Upper lobe of right lung (tissue), 1 donor: ENCODE measurements at regions not wholly inside any gene's neighbourhood (a gene's known extent, or its start where the extent isn't known, plus 50 kb on each side); places are given as distances from the start of the nearest gene placed in this dataset.

Experiments
- ATAC-seq: fragments of 200-7000 bp; cut with Tn5 transposase; one replicate; pipeline ENCODE4 v1.9.1; 2020; ENCODE audit warnings: mild to moderate bottlenecking, moderate library complexity
- DNase-seq: peaks from one replicate; pipeline ENCODE4 v3.0.0-alpha.2; 2020
- H3K27ac ChIP-seq: fragments of 200-600 bp; one replicate; pipeline ENCODE4 v1.8.0; 2022
- H3K27me3 ChIP-seq: fragments of 200-600 bp; one replicate; pipeline ENCODE4 v1.8.0; 2022; ENCODE audit warnings: mild to moderate bottlenecking
- H3K36me3 ChIP-seq: fragments of 200-600 bp; one replicate; pipeline ENCODE4 v1.8.0; 2022
- H3K4me1 ChIP-seq: fragments of 200-600 bp; one replicate; pipeline ENCODE4 v1.8.0; 2022
- H3K4me3 ChIP-seq: fragments of 200-600 bp; one replicate; pipeline ENCODE4 v1.8.0; 2022; ENCODE audit warnings: mild to moderate bottlenecking
- H3K9me3 ChIP-seq: fragments of 200-600 bp; one replicate; pipeline ENCODE4 v1.8.0; 2022
- intact Hi-C: fragments of 100-400 bp; cut with DNase I; formaldehyde crosslinking; loops from one replicate; pipeline ENCODE4 v1.11.0; 2022
- TF ChIP-seq, protein P1 (sequence below): fragments of 200-600 bp; IDR thresholded peaks from one replicate; pipeline ENCODE4 v1.8.0; 2022; ENCODE audit warnings: antibody characterized with exemption
- donor health status: DM: no; HTN: yes; CAD: no; lungs with severe emphysema.

DNA sequence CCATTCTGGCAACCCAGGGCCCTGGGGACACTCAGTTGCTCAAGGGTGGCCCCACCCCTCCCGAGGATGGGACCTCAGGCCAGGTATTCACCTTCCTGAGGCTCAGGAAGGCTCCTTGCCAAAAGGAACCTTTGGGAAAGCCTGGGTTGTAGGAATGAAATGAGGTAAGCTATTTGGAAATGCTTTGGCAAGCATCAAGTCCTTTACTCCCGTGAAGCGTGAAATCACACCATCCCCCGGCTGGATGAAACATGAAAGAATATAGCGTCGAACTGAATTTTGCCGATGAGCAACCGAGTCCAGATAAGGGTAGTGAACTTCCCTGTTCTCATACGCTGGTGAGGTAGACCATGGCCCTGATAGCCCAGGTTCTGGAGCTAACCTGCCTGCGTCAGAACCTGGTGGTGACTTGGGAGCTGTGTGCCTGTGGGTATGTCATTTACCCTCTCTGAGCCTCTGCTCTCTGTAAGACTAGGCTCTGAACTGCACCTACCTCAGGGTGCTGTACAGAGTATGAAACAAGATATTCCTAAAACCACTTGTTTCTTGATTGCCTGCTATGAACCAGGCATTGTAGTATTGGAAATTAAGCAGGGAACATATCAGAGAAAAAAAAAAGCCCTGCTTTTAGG is 105.3 kb upstream of the BOD1 start:
- peak; percentile 62 for ATAC-seq
- DNase-seq: no peak
- H3K9me3 ChIP-seq: no peaks in the 10 kb centered on the region

DNA sequence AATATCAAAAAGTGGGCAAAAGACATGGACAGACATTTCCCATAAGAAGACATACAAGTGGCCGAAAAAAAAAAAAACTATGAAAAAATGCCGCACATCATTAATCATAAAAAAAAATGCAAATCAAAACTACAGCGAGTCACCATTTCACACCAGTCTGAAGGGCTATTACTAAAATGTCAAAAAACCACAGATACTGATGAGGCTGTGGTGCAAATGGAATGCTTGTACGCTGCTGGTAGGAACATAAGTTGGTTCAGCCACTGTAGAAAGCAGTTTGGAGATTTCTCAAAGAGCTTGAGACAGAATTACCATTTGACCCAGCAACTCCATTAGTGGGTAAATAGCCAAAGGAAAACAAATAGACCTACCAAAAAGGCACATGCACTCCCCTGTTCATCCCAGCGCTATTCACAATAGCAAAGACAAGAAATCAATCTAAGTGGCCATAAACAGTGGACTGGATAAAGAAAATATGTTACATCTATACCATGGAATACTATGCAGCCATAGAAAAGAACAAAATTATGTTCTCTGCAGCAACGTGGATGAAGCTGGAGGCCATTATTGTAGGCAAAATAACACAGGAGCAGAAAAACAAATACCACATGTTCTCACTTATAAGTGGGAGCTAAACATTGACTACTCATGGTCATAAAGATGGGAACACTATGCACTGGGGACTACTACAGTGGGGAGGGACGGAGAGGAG is 110.6 kb upstream of the BOD1 start:
- TF ChIP-seq, protein P1, sequence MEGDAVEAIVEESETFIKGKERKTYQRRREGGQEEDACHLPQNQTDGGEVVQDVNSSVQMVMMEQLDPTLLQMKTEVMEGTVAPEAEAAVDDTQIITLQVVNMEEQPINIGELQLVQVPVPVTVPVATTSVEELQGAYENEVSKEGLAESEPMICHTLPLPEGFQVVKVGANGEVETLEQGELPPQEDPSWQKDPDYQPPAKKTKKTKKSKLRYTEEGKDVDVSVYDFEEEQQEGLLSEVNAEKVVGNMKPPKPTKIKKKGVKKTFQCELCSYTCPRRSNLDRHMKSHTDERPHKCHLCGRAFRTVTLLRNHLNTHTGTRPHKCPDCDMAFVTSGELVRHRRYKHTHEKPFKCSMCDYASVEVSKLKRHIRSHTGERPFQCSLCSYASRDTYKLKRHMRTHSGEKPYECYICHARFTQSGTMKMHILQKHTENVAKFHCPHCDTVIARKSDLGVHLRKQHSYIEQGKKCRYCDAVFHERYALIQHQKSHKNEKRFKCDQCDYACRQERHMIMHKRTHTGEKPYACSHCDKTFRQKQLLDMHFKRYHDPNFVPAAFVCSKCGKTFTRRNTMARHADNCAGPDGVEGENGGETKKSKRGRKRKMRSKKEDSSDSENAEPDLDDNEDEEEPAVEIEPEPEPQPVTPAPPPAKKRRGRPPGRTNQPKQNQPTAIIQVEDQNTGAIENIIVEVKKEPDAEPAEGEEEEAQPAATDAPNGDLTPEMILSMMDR: no peak
- intact Hi-C loops: no loop called here

More for the DNA sequence above, 105.3 kb upstream of the BOD1 start:
- no peaks in the 10 kb centered on the region for H3K36me3 ChIP-seq
- intact Hi-C loops: no loop called here
- no peaks in the 10 kb centered on the region for H3K4me1 ChIP-seq
- H3K27me3 ChIP-seq: no peaks in the 10 kb centered on the region
- TF ChIP-seq, protein P1: no peak
- no peak overlapping the region for H3K4me3 ChIP-seq
- no peak overlapping the region for H3K27ac ChIP-seq

DNA sequence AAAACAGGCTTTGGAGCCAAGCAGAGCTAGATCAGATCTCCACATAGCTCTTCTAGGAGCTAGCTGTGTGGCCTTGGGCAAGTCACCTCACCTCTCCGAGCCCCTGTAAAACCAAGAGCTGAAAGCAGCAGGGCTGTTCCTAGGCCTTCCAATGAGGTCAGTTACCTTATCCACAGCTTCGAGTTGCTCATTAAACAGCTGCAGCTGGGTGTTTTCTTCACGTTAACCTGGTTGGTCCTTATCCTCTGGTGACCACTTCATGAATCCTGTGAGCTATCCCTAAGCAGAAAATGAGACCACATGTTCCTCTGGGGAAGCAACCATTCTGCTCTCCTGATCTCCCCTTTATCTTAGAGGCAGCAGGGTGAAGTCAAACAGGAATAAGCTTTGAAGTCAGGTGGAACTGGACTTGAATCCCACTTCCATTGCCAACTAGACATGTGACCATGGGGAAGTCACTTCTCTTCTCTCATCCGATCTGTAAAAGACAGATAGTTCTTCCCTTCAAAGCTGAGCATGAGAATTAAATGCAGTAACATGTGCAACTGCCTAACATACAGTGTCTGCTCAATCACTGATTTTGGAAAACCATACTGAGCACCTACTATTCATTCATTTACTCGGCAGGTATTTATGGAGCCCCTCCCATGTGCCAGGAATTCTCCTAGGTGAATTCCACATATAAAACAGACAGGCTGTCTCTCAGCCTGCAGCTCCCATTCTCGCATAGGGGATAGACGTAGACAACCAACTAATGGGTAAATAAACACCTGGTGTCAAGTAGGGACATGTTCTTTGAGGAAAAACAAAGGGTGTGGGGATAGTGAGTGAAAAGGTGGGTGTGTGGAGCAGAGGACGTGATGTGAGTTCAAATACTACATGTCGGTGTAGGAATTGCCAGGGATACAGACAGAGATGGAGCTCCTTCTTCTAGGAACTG is 111.7 kb upstream of the BOD1 start:
- DNase-seq (no peak), ATAC-seq (peak; percentile 62)
- Histone ChIP-seq H3K4me1 (peaks cover 10% of the 10 kb centered on the region), H3K27ac (peak overlapping the region; percentile 74), H3K9me3 (no peaks in the 10 kb centered on the region), H3K36me3 (no peaks in the 10 kb centered on the region), H3K4me3 (no peak overlapping the region), H3K27me3 (no peaks in the 10 kb centered on the region)
- TF ChIP-seq, protein P1: no peak
- intact Hi-C loops: no loop called here

More for the DNA sequence above, 110.6 kb upstream of the BOD1 start:
- Histone ChIP-seq H3K4me1 (peaks cover 10% of the 10 kb centered on the region), H3K4me3 (no peak overlapping the region), H3K27ac (no peak overlapping the region), H3K9me3 (no peaks in the 10 kb centered on the region), H3K36me3 (no peaks in the 10 kb centered on the region), H3K27me3 (no peaks in the 10 kb centered on the region)
- DNase-seq: no peak
- ATAC-seq: no peak

DNA sequence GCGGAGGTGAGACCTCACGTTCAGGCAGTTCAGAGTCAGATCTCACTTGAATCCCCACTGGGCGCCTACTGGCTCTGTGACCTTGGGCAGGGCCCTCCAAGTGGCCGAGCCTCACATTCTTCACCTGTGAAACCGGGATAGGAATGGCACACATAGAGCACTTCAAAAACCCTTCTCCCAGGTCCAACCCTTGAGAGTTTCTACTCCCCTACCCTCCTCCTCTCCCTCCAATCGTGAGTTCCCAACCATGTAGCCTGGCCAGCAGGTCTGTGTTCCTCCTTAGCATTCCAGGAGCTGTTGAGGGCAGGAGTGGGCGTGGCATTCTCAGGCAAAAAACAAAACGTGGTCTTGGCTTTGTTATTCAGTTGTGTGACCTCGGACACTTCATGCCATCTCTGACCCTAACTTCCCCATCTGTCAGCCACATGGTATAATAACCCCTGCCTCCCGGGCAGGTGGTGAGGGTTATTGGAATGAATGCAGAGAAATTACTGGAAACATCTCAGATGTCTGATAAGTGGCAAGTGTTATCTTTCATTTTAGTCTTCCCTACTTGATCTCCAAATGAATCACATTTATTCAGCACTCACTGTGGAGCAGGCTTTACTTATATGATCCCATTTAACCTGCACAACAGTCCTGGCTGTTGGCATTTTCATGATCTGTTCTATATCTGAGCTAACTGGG is 112.8 kb upstream of the BOD1 start:
- TF ChIP-seq, protein P1: no peak
- H3K9me3 ChIP-seq: no peaks in the 10 kb centered on the region
- ATAC-seq (peak; percentile 93), DNase-seq (peak; percentile 80)
- no peak overlapping the region for H3K4me3 ChIP-seq
- H3K27ac ChIP-seq: peak overlapping the region; percentile 74
- no peaks in the 10 kb centered on the region for H3K36me3 ChIP-seq
- no peaks in the 10 kb centered on the region for H3K27me3 ChIP-seq
- intact Hi-C loops: no loop called here
- H3K4me1 ChIP-seq: peaks cover 10% of the 10 kb centered on the region

DNA sequence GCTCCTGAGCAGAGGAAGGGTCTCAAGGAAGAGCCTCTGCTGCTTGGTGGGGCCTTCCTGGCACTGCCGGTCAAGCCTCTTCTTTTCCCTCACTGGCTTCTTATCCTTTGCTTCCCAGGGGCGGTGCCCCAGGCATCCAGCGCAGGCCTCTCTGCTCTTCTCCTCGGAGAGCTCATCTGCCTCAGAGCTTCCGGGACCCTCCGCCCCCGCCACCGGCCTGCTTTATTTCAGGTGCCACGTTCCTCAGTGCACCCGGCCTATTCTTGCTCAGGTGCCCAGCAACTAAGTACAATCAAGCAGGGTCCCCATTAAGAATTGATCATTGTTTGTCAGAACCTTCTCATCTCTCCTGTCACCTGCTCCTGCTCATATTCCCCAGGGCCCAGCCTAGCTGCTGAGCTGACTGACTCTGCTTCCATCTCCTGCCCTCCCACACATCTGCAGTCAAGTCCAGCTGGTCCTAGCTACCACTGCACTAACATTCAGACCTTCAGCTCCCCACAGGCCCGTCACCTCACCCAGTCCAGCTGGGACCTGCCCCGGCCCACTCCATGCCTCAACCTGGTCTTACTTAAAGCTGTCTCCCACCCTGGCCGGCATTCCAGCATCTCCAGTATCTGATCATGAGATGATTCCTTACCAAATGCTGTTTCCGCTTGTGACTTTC is 114.3 kb upstream of the BOD1 start:
- H3K27me3 ChIP-seq: no peaks in the 10 kb centered on the region
- H3K27ac ChIP-seq: no peak overlapping the region
- intact Hi-C loops: no loop called here
- H3K4me1 ChIP-seq: peaks cover 10% of the 10 kb centered on the region
- no peaks in the 10 kb centered on the region for H3K36me3 ChIP-seq
- no peak overlapping the region for H3K4me3 ChIP-seq
- no peak for ATAC-seq
- peak; percentile 55 for DNase-seq
- H3K9me3 ChIP-seq: no peaks in the 10 kb centered on the region
- TF ChIP-seq, protein P1: no peak
